Right lobe of liver (tissue), 4 donors: ENCODE measurements at regions not wholly inside any gene's neighbourhood (a gene's known extent, or its start where the extent isn't known, plus 50 kb on each side); places are given as distances from the start of the nearest gene placed in this dataset.

Experiments
- CTCF ChIP-seq, 4 donors: fragments of 200-600 bp in 3 of 4; fragments of 450-650 bp in 1 of 4; IDR thresholded peaks; one replicate each; pipeline versions ENCODE4 v1.5.1 to v1.8.0; 2016 to 2022; ENCODE audit warnings: antibody characterized with exemption in 4 of 4, mild to moderate bottlenecking in 2 of 4
- POLR2A ChIP-seq: fragments of 450-650 bp; IDR thresholded peaks from one replicate; pipeline ENCODE4 v1.6.1; 2017; ENCODE audit warnings: antibody characterized with exemption, mild to moderate bottlenecking
- donor health status: DM: no; HTN: no; CAD: no.
- donor health status: DM: no; HTN: no; CAD: no.
- donor health status: DM: no; HTN: yes; CAD: no.

- TF ChIP-seq CTCF (IDR thresholded peaks at IDR 0.05), result no peak
- no peak for TF ChIP-seq POLR2A
Observed at GRCh38 chr20:10739134-10739533, 65.3 kb upstream of the JAG1 start.
